ENCODE measurements at regions not wholly inside any gene's neighbourhood (a gene's known extent, or its start where the extent isn't known, plus 50 kb on each side); places are given as distances from the start of the nearest gene placed in this dataset.

DNA sequence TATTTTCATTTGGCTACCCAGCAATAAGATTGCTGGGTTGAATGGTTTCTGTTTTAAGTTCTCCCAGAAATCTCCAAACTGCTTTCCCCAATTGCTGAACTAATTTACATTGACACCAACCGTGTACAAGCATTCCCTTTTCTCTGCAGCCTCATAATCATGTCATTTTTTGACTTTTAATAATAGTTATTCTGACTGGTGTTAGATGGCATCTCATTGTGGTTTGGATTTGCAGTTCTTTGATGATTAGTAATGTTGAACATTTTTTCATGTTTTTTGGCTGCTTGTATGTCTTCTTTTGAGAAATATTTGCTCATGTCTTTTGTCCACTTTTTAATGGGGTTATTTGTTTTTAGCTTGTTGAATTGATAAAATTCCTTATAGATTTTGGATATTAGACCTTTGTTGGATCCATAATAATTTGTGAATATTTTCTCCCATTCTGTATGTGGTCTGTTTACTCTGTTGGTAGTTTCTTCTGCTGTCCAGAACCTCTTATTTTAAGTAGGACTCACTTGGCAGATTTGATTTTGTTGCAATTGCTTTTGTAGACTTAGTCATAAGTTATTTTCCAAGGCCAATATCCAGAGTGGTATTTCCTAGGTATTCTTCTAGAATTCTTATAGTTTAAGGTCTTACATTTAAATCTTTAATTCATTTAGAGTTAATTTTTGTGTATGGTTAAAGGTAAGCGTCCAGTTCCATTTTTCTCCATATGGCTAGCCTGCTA lies 793.7 kb downstream of the BRINP1 start:
- TF ChIP-seq, protein P1, sequence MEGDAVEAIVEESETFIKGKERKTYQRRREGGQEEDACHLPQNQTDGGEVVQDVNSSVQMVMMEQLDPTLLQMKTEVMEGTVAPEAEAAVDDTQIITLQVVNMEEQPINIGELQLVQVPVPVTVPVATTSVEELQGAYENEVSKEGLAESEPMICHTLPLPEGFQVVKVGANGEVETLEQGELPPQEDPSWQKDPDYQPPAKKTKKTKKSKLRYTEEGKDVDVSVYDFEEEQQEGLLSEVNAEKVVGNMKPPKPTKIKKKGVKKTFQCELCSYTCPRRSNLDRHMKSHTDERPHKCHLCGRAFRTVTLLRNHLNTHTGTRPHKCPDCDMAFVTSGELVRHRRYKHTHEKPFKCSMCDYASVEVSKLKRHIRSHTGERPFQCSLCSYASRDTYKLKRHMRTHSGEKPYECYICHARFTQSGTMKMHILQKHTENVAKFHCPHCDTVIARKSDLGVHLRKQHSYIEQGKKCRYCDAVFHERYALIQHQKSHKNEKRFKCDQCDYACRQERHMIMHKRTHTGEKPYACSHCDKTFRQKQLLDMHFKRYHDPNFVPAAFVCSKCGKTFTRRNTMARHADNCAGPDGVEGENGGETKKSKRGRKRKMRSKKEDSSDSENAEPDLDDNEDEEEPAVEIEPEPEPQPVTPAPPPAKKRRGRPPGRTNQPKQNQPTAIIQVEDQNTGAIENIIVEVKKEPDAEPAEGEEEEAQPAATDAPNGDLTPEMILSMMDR (conservative IDR thresholded peaks at IDR 0.05; ENCODE audit: low read depth in 2 of 2) = no peak
- TF ChIP-seq, protein P2, sequence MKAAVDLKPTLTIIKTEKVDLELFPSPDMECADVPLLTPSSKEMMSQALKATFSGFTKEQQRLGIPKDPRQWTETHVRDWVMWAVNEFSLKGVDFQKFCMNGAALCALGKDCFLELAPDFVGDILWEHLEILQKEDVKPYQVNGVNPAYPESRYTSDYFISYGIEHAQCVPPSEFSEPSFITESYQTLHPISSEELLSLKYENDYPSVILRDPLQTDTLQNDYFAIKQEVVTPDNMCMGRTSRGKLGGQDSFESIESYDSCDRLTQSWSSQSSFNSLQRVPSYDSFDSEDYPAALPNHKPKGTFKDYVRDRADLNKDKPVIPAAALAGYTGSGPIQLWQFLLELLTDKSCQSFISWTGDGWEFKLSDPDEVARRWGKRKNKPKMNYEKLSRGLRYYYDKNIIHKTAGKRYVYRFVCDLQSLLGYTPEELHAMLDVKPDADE (IDR thresholded peaks at IDR 0.05) = no peak
- no peak for TF ChIP-seq EZH2phosphoT487 (IDR thresholded peaks at IDR 0.05; ENCODE audit: unreplicated experiment)
- no peak for TF ChIP-seq EZH2 (IDR thresholded peaks at IDR 0.05; ENCODE audit: low read depth, unreplicated experiment)
- TF ChIP-seq POLR2AphosphoS5 (IDR thresholded peaks at IDR 0.05; ENCODE audit: low read depth) = no peak
- TF ChIP-seq, protein P3, sequence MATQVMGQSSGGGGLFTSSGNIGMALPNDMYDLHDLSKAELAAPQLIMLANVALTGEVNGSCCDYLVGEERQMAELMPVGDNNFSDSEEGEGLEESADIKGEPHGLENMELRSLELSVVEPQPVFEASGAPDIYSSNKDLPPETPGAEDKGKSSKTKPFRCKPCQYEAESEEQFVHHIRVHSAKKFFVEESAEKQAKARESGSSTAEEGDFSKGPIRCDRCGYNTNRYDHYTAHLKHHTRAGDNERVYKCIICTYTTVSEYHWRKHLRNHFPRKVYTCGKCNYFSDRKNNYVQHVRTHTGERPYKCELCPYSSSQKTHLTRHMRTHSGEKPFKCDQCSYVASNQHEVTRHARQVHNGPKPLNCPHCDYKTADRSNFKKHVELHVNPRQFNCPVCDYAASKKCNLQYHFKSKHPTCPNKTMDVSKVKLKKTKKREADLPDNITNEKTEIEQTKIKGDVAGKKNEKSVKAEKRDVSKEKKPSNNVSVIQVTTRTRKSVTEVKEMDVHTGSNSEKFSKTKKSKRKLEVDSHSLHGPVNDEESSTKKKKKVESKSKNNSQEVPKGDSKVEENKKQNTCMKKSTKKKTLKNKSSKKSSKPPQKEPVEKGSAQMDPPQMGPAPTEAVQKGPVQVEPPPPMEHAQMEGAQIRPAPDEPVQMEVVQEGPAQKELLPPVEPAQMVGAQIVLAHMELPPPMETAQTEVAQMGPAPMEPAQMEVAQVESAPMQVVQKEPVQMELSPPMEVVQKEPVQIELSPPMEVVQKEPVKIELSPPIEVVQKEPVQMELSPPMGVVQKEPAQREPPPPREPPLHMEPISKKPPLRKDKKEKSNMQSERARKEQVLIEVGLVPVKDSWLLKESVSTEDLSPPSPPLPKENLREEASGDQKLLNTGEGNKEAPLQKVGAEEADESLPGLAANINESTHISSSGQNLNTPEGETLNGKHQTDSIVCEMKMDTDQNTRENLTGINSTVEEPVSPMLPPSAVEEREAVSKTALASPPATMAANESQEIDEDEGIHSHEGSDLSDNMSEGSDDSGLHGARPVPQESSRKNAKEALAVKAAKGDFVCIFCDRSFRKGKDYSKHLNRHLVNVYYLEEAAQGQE (IDR thresholded peaks at IDR 0.05; ENCODE audit: unreplicated experiment) = no peak
- TF ChIP-seq JUNB (IDR thresholded peaks at IDR 0.05; ENCODE audit: unreplicated experiment) = no peak
- TF ChIP-seq CREB1 (CRISPR knock-in tag; IDR thresholded peaks at IDR 0.05; ENCODE audit: low read depth) = no peak
- TF ChIP-seq STAT1 (IDR thresholded peaks at IDR 0.05; ENCODE audit: unreplicated experiment) = no peak
- no peak for TF ChIP-seq NANOG (IDR thresholded peaks at IDR 0.05; ENCODE audit: borderline replicate concordance)
- no peak for TF ChIP-seq ZNF114 (CRISPR knock-in tag; IDR thresholded peaks at IDR 0.05)

Measured in GM23338 (cell line).